ENCODE measurements at regions not wholly inside any gene's neighbourhood (a gene's known extent, or its start where the extent isn't known, plus 50 kb on each side); places are given as distances from the start of the nearest gene placed in this dataset.

DNA sequence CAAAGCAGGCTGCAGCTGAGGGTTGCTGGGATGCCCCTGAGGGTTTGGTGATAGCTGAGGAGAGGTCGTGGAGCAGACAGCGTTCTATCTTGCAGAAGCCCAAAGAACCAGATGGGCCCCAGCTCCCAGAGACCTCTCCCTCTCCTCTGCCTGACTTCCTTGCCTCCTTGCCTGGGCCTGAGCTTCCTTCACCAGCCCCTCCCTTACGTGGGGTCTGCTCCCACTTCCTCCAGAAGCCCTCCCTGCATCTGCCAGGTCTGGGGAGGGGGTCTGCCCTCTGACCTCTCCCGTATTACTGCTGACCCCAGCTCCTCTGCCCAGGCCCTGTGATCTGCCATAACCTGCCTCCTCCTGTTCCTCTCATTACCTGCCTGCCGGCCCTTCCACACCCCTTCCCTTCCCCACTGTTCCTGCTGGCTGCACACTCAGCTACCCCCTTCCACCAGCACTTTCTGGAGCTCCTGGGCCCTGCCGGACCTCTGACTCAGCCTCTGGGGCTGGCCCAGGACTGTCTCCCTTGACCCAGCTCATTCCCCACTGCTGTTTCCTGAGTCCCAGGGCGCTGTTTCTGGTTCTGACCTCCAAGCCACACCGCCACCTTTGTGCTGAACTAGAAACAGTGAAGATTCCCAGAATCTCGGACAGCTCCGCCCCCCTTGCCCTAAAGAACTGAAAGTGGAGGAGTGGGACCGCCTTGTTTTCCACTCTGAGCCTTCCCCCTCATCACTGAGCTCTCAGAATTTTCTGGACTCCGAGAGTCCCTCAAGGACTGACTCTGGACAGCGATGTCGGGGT is 237.7 kb upstream of the C1orf174 start:
- DNase-seq (ENCODE audit: low read depth in 3 of 3) = no peak

DNA sequence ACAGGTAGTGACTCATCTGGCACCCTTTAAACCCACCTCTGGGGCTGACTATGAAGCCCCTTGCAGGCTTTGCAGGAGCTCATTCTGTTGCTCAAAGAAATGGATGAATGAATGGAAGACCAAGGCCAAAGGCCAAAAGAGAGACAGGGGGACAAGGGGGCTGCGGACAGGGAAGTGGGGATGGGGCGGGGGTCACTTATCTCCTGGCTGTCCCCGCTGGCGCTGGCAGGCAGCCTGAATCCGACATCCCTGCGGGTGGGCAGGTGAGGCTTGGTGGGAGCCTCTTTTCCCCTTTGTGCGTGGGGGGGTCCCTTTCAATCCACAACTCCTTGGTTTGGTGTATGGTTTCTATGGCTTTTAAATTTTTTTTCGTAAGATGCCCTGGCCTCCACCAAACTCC is 239.6 kb upstream of the C1orf174 start:
- DNase-seq (ENCODE audit: low read depth in 3 of 3) = no peak

- DNase-seq (ENCODE audit: low read depth in 3 of 3) = no peak
These were observed 240.2 kb upstream of the C1orf174 start for GRCh38 chr1:4140241-4140640.

GRCh38 chr1:4140821-4141220 is 240.7 kb upstream of the C1orf174 start:
- DNase-seq (ENCODE audit: low read depth in 3 of 3) = no peak

GRCh38 chr1:4144349-4144971 is 244.4 kb upstream of the C1orf174 start:
- no peak for DNase-seq (ENCODE audit: low read depth in 3 of 3)

- DNase-seq (ENCODE audit: low read depth in 3 of 3) = no peak
These were observed 246.0 kb upstream of the C1orf174 start for GRCh38 chr1:4146101-4146500.

DNA sequence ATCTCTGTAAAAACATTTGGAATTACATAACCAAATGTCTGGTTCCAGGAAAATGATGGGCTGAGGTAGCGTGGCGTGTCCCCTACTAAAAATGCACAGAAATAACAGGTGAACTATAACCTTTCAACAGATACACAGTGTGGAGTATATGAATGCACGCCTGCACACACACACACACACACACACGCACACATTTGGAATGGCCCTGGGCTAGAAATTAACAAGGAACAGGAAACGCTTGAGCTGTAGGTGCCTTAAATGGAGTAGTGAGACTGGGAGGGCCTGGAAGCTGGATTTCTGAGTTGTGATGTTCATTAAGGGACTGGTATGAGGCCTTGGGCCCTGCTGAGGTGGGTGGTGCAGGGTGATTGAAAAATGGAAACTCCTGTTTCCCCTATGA is 246.5 kb upstream of the C1orf174 start:
- no peak for DNase-seq (ENCODE audit: low read depth in 3 of 3)

- DNase-seq (ENCODE audit: low read depth in 3 of 3) = no peak
These were observed 247.4 kb upstream of the C1orf174 start for GRCh38 chr1:4147509-4147908.

DNA sequence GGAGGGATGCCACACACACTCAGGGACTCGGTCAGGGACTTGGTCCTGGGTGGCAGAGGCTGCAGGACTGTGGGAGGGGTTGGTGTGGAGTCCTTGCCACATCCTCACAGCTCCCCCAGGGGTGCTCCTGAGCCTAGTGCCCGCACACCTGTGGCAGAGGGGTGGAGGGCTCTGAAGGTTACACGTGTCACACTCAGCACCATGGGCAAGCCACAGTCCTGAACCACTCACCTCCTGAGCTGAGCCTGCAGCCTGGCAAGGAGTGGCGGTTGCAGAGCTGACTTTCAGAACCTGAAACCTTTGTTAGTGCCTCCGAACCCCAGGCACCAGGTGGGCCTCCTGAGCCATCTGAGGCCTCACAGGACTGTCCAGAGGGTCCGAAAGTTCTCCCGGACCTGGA is 249.2 kb upstream of the C1orf174 start:
- DNase-seq (ENCODE audit: low read depth in 3 of 3) = no peak

GRCh38 chr1:4149831-4150230 is 249.8 kb upstream of the C1orf174 start:
- no peak for DNase-seq (ENCODE audit: low read depth in 3 of 3)

DNA sequence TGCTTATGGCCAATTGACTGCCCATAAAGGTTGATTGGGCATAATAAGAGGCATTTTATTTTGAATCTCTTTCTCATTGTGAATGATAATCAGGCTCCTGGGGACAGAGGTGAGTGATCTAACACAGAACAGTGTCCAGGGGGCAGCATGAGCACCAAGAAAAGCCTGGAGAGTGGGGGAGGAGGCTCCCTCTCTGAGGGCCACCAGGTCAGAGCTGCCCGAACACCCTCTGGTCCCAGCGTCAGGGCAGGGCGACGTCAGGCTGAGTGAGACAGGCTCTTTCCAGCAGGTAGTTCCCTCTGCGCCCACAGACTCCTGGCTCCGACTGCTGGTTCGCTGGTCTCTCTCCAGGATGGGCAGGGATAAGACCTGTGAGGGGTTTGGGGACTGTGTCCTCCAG is 250.2 kb upstream of the C1orf174 start:
- no peak for DNase-seq (ENCODE audit: low read depth in 3 of 3)

GRCh38 chr1:4152266-4152665 is 252.2 kb upstream of the C1orf174 start:
- DNase-seq (ENCODE audit: low read depth in 3 of 3) = no peak

DNA sequence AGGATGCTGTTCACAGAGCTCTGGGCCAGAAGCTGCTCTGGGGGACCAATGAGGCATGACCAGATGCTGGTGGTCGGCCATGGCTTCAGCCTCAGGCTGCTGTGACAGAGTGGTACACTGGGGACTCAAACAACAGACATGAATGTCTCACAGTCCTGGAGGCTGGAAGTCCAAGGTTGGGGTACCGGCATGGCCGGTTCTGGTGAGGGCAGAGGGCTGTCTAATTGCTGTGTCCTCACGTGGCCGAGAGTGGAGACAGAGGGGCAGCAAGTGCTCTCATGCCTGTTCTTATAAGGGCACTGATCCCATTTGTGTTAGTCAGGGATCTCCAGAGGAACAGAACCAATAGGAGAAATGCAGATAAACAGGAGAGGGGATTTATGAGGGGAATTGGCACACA is 253.5 kb upstream of the C1orf174 start:
- no peak for DNase-seq (ENCODE audit: low read depth in 3 of 3)

GRCh38 chr1:4156241-4156973 is 256.3 kb upstream of the C1orf174 start:
- no peak for DNase-seq (ENCODE audit: low read depth in 3 of 3)

DNA sequence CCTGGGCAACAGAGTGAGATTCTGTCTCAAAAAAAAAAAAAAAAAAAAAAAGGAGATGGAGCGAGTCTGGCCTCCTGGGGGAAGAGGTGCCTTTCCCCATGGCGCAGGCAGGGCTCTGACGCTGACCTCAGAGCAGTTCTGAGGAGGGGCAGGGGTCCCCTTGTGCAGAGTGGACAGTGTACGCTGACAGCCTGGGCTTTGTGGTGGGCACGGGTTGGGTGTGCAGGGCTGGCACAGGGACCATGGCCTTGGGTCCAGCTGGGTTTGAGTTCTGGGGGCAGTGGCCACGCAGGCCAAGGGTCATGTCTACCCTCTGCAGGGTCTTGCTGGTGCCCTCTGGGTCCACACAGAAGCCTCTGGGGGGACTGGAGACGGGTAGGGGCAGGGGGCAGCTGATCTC is 260.1 kb upstream of the C1orf174 start:
- no peak for DNase-seq (ENCODE audit: low read depth in 3 of 3)

DNA sequence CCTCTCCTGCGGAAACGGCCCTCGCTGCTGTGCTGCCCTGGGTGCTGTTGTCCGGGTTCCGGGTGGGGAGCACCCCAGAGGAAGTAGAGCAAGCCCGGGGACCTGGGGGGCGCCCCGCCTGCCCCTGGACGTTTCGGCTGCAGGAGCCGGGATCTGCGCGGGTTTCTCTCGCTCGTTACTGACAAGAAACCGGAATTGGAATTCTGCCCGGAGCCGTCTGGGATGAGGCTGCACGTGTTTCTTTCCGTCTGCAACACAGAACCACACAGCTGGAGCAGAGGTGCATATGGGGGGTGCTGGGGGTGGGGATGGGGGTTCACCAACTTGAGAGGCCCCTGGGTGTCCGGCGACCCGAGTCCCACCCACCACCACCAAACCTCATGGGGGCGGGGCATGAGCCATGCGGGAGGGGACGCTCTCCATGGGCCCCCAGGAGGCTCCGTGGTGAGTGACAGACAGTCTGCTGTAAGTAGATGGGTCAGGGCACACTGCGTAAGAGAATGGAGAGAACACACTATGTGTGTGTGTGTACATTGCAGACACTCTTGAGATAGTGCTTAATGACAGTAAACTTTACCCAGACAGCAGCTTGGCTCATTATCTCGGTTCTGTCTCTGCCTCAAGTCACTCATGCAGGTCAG is 261.4 kb upstream of the C1orf174 start:
- DNase-seq (ENCODE audit: low read depth in 3 of 3) = no peak

DNA sequence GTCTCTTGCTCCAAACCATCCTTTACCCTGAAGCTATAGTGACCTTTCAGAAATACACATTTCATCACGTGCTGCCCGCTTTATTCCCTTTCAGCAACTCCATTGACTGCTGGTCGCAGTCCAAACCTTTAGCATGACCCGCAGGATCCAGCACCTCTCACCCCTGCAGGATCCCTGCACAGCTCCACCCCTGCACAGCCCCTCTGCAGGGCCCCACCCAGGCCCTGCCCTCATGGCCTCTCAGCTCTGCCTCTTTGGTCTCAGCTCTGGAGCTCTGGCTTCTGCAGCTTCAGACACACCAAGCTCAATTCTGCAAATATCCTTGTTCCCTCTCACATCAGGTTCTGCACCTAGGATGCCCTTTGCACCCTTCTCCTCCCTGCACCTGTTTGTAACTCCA is 264.9 kb upstream of the C1orf174 start:
- no peak for DNase-seq (ENCODE audit: low read depth in 3 of 3)

- no peak for DNase-seq (ENCODE audit: low read depth in 3 of 3)
These were observed 265.7 kb upstream of the C1orf174 start for GRCh38 chr1:4165686-4166300.

DNA sequence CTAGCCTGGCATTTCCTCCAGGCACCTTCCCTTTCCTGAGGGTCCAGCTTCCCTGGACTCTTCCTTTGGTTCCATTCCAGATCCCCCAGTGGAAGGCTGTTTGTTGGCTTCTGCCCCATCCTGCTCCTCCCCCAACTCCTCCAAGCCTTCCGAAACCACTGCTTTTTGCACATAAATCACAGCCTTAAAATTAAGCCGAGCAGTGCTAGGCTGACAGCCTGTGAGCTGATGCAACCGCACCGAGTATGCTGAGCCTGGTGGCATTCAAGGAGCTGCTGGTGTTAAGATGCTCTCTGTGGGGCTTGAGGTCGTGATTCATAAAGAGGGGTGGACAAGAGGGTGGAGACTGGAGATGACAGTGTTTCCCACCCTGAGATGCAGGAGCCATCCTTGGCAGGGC is 266.6 kb upstream of the C1orf174 start:
- DNase-seq (ENCODE audit: low read depth in 3 of 3) = no peak

GRCh38 chr1:4169991-4170390 is 269.9 kb upstream of the C1orf174 start:
- no peak for DNase-seq (ENCODE audit: low read depth in 3 of 3)

GRCh38 chr1:4170548-4171340 is 270.7 kb upstream of the C1orf174 start:
- DNase-seq (ENCODE audit: low read depth in 3 of 3) = no peak

Data from stimulated activated CD4-positive, alpha-beta T cell treated with anti-CD3 and anti-CD28 coated beads, TNF-alpha, amount 100 ng/mL, for 4 hours (primary cell).